Liver (tissue), 7 donors: ENCODE measurements at regions not wholly inside any gene's neighbourhood (a gene's known extent, or its start where the extent isn't known, plus 50 kb on each side); places are given as distances from the start of the nearest gene placed in this dataset.

Source experiments
- DNase-seq: peaks from one replicate; pipeline ENCODE4 v3.0.0-alpha.2; 2017; ENCODE audit warnings: low spot score
- H3K27ac ChIP-seq, 2 donors: one replicate each; pipeline ENCODE4 v1.7.0; 2013; ENCODE audit warnings: inconsistent platforms in 2 of 2, low read length in 2 of 2, control low read depth in 1 of 2, low read depth in 1 of 2, mild to moderate bottlenecking in 1 of 2
- H3K27me3 ChIP-seq, 4 donors: one replicate each; pipeline versions ENCODE4 v1.6.1 to v1.7.0; 2013; ENCODE audit warnings: low read length in 3 of 4, inconsistent platforms in 1 of 4, mild to moderate bottlenecking in 1 of 4, moderate library complexity in 1 of 4; ENCODE audit not compliant: control insufficient read depth in 4 of 4, insufficient read depth in 4 of 4
- H3K36me3 ChIP-seq, 4 donors: one replicate each; pipeline versions ENCODE4 v1.6.1 to v1.7.0; 2013; ENCODE audit warnings: low read length in 3 of 4, mild to moderate bottlenecking in 3 of 4, low read depth in 1 of 4, moderate library complexity in 1 of 4; ENCODE audit not compliant: control insufficient read depth in 4 of 4, insufficient read depth in 3 of 4
- H3K4me1 ChIP-seq, 4 donors: one replicate each; pipeline versions ENCODE4 v1.6.1 to v1.7.0; 2013; ENCODE audit warnings: low read length in 3 of 4, mild to moderate bottlenecking in 3 of 4, moderate library complexity in 1 of 4; ENCODE audit not compliant: control insufficient read depth in 4 of 4, insufficient read depth in 4 of 4
- H3K4me3 ChIP-seq, 3 donors: one replicate each; pipeline versions ENCODE4 v1.6.1 to v1.7.0; 2013; ENCODE audit warnings: low read length in 3 of 3, control low read depth in 1 of 3, low read depth in 1 of 3, mild to moderate bottlenecking in 1 of 3
- H3K9ac ChIP-seq, 2 donors: one replicate each; pipeline ENCODE4 v1.7.0; 2013; ENCODE audit warnings: low read length in 2 of 2, mild to moderate bottlenecking in 2 of 2, moderate library complexity in 2 of 2, control low read depth in 1 of 2, low read depth in 1 of 2
- H3K9me3 ChIP-seq, 4 donors: one replicate each; pipeline versions ENCODE4 v1.6.1 to v1.7.0; 2013; ENCODE audit warnings: low read length in 3 of 4; ENCODE audit not compliant: control insufficient read depth in 4 of 4
- EGR1 ChIP-seq, 2 donors: IDR thresholded peaks; 2 replicates each; pipeline ENCODE4 v1.6.1; 2016 to 2018; ENCODE audit warnings: antibody characterized with exemption in 2 of 2, low read depth in 2 of 2
- FOXA1 ChIP-seq: IDR thresholded peaks from 2 replicates; pipeline ENCODE4 v1.6.1; 2016; ENCODE audit warnings: antibody characterized with exemption
- FOXA2 ChIP-seq: IDR thresholded peaks from 2 replicates; pipeline ENCODE4 v1.6.1; 2016; ENCODE audit warnings: antibody characterized with exemption
- GABPA ChIP-seq, 2 donors: IDR thresholded peaks in 1 of 2; conservative IDR thresholded peaks in 1 of 2; 2 replicates each; pipeline ENCODE4 v1.6.1; 2016; ENCODE audit warnings: antibody characterized with exemption in 2 of 2, mild to moderate bottlenecking in 1 of 2, moderate library complexity in 1 of 2
- HNF4A ChIP-seq, 2 donors: conservative IDR thresholded peaks; 2 replicates each; pipeline ENCODE4 v1.6.1; 2016; ENCODE audit warnings: antibody characterized with exemption in 2 of 2, mild to moderate bottlenecking in 2 of 2
- HNF4G ChIP-seq: IDR thresholded peaks from 2 replicates; pipeline ENCODE4 v1.6.1; 2016; ENCODE audit warnings: antibody characterized with exemption
- JUND ChIP-seq, 2 donors: IDR thresholded peaks; 2 replicates each; pipeline ENCODE4 v1.6.1; 2016; ENCODE audit warnings: antibody characterized with exemption in 2 of 2
- NR2F2 ChIP-seq: IDR thresholded peaks from 2 replicates; pipeline ENCODE4 v1.6.1; 2016; ENCODE audit warnings: antibody characterized with exemption
- RAD21 ChIP-seq, 2 donors: IDR thresholded peaks; 2 replicates each; pipeline ENCODE4 v1.6.1; 2016; ENCODE audit warnings: antibody characterized with exemption in 2 of 2, mild to moderate bottlenecking in 2 of 2
- REST ChIP-seq: IDR thresholded peaks from 2 replicates; pipeline ENCODE4 v1.6.1; 2016; ENCODE audit warnings: antibody characterized with exemption, mild to moderate bottlenecking
- SP1 ChIP-seq: IDR thresholded peaks from 2 replicates; pipeline ENCODE4 v1.6.1; 2018; ENCODE audit warnings: antibody characterized with exemption, mild to moderate bottlenecking
- TAF1 ChIP-seq: conservative IDR thresholded peaks from 2 replicates; pipeline ENCODE4 v1.6.1; 2016; ENCODE audit warnings: antibody characterized with exemption, mild to moderate bottlenecking
- WGBS: extraction: QIAGEN DNeasy Blood & Tissue Kit; methylation state at CpG from one replicate; pipeline ENCODE4 v1.1.7; 2013; 5-methylcytosine and 5-hydroxymethylcytosine counted together
- TF ChIP-seq, protein P1 (sequence below): IDR thresholded peaks from 2 replicates; pipeline ENCODE4 v1.6.1; 2016; ENCODE audit warnings: antibody characterized with exemption
- TF ChIP-seq, protein P2 (sequence below): IDR thresholded peaks from 2 replicates; pipeline ENCODE4 v1.6.1; 2016; ENCODE audit warnings: antibody characterized with exemption
- donor health status: healthy.
- donor health status: healthy.
- donor health status: healthy.
- donor health status: healthy.

DNA sequence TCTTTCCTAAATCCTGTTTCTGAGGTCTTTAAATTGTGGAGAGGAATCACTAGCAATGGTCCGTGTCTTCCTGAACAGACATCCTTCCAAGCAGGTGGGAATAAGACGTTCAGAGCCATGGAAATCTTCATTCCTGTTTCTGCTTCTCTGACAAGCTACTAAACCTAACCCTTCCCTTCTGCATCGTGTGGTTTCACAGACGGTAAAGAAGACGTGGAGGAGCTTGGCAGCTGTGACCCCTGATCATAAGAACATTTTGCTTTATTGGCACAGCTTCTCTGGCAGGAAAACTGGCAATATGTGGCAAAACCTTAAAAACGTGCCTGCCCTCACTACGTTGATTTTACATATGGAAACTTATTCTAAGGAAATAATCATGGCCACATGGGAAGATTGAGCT, 63.0 kb upstream of the LOXL4 start (continued):
- TF ChIP-seq REST (no peak), FOXA1 (no peak), JUND (IDR thresholded peaks at IDR 0.05) (no peak), EGR1 (IDR thresholded peaks at IDR 0.05; ENCODE audit: low read depth in 2 of 2) (no peak), RAD21 (IDR thresholded peaks at IDR 0.05) (no peak)

DNA sequence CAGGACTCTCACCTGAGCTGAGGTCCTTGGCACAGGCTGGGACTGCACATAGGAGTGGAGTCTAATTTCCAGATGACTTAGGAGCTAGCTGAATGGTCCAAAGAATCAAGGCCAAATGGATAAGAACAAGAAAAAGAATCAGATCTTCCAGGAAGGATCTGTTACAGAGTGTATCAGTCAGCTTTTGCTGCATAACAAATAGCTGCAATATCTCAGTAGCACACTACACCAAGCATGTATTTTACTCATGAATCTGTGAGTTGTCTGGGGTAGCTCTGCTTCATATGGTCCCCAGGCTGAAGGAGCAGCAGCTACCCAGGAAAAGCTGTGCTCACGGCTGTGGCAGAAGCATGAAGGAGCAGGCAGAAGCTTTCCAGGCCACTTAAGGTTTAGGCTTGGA, 60.6 kb upstream of the LOXL4 start:
- DNase-seq: no peak
- no peaks in the 10 kb centered on the region for H3K36me3 ChIP-seq
- peaks cover 0 to 6% (median 2%) of the 10 kb centered on the region in 4 donors for H3K9me3 ChIP-seq
- TF ChIP-seq HNF4A (conservative IDR thresholded peaks at IDR 0.05) (no peak), GABPA (IDR thresholded peaks at IDR 0.05 in 1 of 2, conservative IDR thresholded peaks at IDR 0.05 in 1 of 2) (no peak), NR2F2 (no peak), TAF1 (no peak), REST (no peak), RAD21 (IDR thresholded peaks at IDR 0.05) (no peak), SP1 (no peak), FOXA2 (no peak), HNF4G (no peak)
- TF ChIP-seq, protein P1, sequence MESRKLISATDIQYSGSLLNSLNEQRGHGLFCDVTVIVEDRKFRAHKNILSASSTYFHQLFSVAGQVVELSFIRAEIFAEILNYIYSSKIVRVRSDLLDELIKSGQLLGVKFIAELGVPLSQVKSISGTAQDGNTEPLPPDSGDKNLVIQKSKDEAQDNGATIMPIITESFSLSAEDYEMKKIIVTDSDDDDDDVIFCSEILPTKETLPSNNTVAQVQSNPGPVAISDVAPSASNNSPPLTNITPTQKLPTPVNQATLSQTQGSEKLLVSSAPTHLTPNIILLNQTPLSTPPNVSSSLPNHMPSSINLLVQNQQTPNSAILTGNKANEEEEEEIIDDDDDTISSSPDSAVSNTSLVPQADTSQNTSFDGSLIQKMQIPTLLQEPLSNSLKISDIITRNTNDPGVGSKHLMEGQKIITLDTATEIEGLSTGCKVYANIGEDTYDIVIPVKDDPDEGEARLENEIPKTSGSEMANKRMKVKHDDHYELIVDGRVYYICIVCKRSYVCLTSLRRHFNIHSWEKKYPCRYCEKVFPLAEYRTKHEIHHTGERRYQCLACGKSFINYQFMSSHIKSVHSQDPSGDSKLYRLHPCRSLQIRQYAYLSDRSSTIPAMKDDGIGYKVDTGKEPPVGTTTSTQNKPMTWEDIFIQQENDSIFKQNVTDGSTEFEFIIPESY: no peak
- TF ChIP-seq, protein P2, sequence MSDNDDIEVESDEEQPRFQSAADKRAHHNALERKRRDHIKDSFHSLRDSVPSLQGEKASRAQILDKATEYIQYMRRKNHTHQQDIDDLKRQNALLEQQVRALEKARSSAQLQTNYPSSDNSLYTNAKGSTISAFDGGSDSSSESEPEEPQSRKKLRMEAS: no peak
- no peaks in the 10 kb centered on the region for H3K27me3 ChIP-seq
- H3K4me3 ChIP-seq: no peak overlapping the region
- WGBS: 98% methylated on average over 1 of the region's 1 CpG
- H3K27ac ChIP-seq: no peak overlapping the region
- H3K9ac ChIP-seq: no peak overlapping the region
- H3K4me1 ChIP-seq: no peaks in the 10 kb centered on the region
